CD4-positive, alpha-beta T cell treated with Interferon alpha-2 for 1 hour (primary cell): ENCODE measurements at regions not wholly inside any gene's neighbourhood (a gene's known extent, or its start where the extent isn't known, plus 50 kb on each side); places are given as distances from the start of the nearest gene placed in this dataset.

Experiments used
- DNase-seq, 2 donors: peaks; one replicate each; pipeline ENCODE4 v3.0.0-alpha.2; 2020 to 2022

DNA sequence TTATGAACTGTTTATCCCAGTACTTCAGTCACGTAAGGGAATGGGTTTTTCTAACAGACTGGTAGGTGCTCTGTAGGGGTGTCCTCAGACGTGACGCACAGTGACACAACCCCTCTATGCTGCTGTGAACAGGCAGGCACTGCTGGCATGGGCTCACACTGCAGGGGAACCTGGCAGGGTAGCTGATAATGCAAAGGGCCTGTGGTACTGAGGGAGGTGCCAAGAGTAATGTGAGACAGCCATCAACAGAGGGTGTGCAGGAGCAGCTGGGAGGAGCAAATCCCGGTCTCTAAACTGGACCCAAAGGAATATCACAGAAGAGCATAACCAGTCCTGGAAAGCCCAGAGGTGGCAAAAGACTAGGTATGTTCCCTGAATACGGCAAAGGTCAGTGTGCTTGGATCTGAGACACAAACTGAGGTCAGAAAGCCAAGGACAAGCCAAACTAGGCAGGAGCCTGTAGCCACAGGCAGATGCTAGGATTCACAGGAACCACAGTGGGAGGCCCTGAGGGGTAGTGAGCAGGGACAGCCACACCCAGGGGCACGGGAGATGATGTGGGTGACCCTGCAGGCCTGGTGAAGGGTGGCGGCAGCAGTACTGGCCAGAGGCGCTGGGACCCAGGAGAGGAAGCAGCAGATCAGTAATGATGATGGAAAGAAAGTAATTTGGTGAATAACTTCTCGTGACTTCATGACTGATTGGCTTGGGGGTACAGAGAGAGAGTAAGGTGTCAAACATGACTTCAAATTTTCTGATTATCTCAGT lies 248.1 kb upstream of the CHRNA7 start:
- no peak for DNase-seq

DNA sequence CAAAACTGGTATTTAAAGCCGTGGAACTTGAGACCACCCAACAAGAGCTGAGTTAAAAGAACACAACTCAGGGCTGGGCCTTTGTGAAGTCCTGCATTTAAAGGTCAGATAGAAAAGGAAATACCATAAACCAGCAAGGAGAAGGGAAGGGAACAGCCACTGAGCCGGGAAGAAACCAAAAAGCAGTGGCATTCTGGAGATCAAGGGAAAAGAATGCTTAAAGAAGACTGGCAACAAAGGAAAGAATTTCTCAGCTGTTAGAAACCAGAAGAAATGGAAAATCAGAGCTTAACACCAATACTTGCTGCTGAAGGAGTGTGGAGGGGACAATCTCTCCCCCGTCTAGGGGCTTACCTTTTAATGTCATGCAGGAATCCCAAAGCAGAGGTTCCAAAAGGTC lies 247.4 kb upstream of the CHRNA7 start:
- DNase-seq, result no peak

DNA sequence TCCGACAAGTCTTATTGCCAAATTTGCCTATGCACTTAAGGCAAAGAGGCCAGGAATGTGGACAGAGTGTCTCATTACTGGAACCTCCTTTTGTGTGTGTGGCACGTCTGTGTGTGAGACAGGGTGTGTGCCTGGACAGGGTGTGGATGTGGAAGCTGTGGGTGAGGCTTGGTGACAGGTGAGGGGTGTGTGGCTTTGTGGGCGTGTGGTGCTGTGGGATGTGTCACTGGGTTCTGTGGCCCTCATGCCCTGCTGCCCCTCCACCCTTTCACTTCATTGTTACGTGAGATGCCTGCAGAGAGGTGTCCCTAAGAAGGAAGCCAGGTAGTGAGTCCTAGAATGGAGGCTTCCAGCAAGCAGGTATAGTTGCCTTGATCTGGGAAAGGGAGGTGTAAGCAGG lies 244.0 kb upstream of the CHRNA7 start:
- no peak for DNase-seq

DNA sequence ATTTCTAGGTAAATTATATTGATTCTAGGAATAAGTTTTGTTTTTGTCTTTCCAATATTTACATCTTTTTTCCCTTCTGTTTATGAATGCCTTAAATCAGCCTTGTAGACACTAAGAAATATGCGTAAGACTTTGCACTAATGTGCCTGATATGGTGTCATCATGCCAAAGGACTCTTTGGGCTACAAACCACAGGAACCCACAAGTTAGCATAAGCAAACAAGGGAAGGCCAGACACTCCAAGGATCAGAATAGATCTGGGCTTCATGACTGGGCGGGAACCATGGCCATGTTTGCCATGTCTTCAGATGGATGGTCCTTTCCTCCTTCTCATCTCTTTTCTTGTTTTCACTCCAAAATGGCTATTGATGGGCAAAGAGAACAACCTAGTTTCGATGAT lies 242.2 kb upstream of the CHRNA7 start:
- no peak for DNase-seq

DNA sequence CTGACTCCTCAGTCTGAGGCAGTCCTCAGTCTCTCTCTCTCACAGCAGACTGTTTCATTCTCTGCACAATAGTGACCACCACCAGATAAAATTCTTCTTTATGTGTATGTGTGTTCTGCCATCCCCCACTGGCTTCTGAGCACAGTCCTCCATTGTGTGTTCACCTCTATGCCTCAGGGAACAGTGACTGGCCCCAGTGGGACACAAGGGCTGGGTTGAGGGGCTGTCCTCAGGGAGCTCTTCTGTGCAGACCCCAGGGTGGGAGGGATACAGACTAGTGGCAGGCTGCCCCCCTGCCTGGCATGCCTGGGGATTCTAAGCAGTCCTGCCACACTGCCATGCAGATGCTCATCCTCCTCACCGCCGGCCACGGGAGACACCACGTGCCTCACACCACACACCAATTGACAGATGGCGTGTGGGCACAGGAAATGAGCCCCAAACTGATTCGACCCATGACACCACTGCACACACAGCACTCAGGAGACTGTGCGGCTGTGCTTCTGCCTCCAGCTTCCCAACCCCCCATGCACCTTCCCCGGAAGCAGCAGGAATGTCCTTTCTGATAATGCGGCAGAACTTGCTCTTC lies 237.6 kb upstream of the CHRNA7 start:
- DNase-seq, result no peak

DNA sequence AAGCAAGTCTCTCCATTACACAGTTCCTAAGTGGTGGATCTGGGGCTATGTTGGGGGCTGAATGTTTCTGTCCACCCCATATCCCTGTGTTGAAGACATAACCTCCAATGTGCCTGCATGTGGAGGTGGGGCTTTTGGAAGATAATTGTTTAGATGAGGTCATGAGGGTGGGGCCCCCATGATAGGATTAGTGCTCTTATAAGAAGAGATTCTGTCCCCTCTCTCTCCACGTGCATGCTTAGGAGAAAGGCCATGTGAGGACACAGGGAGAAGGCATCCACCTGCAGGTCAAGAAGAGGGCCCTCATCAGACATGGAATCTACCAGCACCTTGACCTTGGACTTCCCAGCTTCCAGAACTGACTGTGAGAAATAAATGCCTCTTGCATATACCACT lies 231.0 kb upstream of the CHRNA7 start:
- DNase-seq, result no peak

DNA sequence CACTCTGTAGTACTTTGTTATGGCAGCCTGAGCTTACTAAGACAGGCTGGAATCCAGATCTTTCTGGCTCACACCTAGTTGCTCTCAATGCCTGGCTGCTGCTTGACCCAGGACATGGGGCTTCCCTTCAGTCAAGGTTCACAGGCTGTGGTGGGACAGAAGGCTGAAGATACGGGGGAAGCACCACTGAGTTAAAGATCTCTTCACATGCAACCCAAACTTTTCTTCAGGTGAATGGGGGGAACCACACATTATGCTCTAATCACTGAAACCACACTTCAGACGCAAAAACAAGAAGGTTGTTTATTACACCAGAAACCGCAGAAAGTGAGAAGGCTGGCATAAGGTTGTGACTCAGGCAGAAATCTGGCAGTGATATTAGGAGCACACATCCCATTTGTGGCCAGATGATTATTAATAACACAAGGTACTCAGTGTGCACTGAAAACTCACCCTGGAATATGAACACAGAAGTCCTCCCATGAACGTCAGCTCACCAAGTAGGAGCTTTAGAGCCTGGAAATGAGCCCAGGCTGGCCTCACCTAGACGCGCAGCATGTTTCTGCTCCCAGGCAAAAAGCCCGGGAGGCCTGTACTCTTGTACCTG lies 230.5 kb upstream of the CHRNA7 start:
- DNase-seq, result no peak

DNA sequence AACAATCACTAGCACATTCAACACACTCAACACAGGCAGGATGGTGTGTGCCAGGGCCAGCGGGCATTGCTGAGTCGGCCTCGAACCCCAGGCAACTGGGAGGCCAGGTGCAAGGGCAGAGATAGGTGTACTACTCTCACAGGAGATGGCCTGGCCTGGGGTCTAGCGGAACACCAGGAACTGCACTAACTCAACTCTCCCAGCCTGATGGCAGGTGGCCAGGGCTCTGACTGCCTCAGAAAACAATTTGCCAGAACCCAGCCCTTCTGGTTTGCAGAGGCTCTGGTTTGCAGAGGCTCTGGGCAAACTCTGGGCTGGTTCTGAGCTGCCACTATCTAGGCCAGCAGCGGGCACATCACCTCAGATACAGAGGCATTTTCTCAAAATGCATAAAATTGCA lies 229.2 kb upstream of the CHRNA7 start:
- DNase-seq, result no peak

DNA sequence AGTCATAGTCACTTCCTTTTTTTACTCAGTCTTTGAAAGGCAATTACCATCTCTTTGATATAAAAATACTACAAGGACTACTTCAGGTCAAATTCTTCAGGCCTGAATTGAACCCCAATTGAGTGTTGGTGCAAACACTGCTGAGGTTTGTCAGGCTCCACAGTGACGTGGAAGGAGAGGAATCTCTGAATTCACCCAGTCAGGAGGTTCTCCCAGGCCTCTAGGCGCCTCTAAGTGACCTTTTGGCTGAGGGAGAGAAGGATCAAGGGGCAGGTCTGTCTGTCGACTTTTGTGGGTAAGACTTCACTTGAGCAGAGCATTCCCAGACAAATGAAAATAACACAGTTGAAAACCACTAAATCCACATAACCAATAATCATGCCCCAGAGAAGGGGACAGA lies 227.6 kb upstream of the CHRNA7 start:
- DNase-seq, result no peak

DNA sequence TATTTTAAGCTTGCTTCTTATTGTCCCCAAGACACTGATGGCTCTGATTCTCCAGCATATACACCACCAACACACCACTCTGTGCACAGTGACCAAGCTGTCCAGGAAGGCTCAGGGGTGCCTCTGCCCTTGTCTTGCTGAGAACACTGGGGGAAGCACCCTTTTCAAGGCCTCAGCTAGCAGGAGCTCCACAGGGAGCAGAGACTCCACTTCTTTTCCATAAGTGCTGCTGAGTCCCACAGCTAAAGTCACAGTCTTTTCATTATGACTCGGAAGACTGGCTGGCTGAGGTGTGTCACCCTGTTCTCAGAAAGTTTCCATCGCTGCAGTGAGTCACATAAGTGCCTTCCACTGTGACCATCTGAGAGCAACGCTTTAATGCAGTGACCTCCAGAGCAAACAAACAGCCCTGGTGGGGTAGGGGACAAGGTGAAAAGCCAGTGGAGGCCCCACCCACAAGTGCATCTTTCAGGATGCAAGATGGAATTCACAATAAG lies 226.9 kb upstream of the CHRNA7 start:
- no peak for DNase-seq

DNA sequence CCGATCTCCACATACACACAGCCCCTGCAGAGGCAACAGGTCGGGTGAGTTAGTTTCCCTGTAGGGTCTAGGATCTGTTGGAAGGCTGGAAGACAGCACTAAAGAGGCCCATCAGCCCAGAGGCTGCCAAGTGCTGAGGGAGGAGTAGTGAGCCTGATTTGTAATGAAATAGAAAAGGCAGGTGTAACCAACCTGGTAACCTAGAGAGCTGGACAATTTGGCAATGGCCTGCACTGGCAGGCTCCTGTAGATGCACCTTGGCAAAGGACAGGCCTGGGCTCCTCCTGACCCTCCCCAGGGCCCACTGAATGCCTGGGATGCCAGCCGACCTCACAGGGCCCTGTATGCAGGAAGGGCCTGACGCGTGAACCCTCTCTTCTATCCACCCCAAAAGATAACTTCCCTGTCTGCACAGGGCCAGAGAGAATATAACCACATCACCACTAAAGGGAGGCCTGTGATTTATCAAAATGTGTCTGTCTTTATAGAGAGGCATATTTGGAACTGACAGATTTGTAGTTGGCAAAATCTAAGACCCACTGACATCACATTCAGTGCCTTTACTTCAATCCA lies 225.1 kb upstream of the CHRNA7 start:
- no peak for DNase-seq

DNA sequence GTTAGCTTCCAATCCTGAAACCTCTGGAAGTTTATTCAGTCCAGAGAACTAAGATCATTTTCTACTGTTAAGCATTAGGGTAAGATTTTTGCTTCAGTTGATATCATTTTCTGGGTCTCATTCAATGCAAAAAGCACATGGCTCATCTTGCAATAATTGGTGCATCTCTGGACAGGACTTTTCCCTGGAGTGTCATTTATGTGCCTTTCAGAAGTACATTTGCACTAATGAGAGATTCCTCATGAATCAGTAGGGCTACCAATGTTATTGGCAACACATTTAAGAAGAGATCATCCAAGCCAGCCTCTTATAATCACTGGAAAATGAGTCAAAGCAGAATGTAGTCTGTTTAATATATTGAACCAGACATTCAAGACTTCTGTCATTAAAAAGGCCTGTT lies 224.2 kb upstream of the CHRNA7 start:
- no peak for DNase-seq

DNA sequence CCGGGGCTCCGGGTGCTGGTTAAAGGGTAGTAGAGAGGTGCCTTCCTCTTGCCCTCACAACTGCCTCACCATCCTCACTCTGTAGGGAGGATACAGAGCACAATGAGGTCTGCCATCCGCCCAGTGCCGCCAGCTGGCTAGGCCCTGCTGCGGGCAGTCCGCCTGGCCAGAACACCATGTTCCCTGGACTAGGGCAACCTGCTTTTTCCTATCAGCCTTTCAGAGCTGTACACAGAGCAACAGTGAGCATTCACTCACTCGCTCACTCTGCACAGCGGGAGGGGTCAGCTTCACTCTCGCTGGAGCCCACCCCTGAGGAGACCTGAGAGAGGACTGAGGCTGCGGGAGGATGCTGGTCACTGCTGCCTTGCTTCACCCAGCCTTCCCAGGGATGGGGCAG lies 218.7 kb upstream of the CHRNA7 start:
- DNase-seq, result no peak

DNA sequence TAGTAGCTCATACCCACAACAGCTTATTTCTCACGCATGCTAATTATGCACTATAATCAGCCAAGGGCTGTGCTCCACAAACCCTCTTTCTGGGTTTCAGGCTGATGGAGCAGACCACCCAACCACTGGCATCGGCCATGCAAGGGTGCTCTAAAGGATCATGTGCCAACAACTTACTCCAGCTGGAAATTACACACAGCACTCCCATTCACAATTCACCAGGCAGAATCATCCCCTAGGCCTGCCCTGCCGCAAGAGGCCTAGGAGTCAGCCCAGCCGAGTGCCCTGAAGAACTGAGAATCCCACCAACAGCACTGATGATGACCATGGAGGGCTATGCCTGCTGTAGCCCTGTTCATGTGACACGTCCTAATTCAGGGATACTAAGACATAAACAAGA lies 216.2 kb upstream of the CHRNA7 start:
- no peak for DNase-seq

DNA sequence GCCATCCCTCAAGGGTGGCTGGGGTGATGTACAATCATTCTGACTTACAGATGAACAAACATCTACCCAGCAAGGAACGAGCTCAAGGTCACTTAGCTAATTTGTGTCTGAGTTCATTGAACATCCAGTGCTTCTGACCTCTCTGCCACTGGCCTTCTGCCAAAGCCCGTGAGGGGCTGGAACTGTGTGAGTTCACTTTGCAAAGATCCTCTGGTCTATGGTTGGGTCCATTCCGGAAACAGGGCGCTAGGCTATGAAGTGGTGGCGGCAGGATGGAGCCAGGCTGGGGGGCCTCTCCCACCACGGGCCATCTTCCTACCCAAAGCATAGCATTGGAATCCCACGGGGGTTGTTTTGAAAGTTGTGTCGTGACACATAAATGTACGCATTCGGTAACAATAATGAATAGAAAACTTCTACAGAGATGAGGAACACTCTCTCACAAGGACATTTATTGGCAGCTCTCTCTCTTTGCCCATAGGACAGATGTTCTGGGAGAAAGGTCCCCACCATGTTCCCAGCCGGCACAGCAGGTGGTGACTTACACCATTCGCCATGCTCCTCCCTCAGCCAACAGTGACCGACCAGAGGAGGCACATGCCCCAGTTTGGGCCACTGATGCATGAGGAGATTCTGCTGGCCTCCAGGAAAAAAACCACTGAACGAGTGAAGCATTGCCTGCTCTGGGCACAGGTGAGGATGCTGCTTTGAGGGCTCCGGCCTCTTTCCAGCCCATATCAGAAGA lies 214.7 kb upstream of the CHRNA7 start:
- no peak for DNase-seq

DNA sequence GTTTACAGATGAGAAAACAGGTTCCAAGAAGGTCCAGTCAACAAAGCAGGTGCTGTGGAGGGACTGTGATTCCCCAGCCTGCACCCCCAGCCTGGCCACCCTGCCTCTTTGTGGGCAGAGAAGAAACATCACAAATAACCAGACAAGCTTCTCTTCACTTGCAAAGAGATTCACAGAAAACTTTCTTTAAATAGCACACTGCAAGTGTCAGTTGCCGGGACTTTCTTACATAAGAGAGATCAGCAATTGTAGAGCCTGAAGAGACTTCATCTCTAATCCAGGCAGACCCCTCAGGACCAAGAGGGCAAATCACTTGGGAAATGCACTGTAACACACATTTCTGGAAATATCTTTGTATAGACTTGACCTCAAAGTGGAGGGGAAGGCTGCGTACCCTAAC lies 207.9 kb upstream of the CHRNA7 start:
- DNase-seq, result no peak

DNA sequence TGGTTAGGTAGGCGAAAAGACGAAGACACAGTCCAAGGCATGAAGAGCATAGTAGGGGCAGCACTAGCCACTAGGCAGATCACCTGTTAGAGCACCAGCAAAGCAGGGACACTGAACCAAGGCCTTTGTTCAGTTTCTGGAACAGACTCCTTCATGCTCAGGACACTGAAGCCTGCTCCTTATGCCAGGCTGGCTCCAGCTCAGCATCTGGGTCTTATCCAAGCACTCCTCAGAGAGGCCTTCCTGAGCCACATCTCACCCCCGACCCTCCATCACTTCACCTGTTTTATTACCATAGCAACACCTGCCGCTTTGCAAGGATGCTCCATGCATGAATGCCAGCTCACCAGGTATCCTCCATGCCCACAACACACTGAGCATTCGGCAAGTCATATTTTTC lies 206.3 kb upstream of the CHRNA7 start:
- no peak for DNase-seq

DNA sequence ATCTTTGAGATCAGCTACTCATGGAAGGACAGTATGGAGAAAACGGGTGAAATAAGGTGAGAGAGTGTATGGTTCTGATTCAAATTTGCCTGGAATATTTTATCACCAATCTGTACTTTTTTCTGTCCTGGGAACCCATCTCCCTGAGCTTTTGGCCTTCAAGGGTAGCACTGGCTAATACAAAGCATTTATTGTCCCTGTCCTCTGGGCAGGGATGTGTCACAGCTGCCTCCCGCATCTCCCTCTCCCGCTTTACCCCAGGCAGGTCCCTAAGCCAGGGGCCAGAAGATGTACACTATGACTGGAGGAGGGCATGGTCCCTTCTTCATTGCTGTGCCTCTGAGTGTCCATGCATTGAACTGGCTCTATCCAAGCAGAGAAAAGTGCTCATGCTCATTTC lies 201.7 kb upstream of the CHRNA7 start:
- DNase-seq, result no peak

DNA sequence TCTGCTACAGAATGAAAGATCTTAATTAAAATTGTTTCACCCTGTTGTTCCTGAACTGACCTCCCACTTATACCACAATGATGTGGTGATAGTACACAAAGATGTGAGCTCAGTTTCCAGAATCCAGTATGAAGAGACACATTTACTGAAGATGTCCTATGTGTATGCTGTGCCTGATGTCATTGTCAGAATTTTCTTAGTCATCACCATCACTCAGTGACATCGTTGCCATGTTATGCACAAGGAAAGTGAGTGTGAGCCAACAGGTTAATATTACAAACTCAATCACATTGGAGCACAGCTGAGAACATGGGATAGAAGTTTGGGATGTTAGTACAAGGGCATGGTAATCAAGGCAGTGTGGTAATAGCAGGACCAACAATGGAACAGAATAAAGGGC lies 199.7 kb upstream of the CHRNA7 start:
- DNase-seq, result no peak

DNA sequence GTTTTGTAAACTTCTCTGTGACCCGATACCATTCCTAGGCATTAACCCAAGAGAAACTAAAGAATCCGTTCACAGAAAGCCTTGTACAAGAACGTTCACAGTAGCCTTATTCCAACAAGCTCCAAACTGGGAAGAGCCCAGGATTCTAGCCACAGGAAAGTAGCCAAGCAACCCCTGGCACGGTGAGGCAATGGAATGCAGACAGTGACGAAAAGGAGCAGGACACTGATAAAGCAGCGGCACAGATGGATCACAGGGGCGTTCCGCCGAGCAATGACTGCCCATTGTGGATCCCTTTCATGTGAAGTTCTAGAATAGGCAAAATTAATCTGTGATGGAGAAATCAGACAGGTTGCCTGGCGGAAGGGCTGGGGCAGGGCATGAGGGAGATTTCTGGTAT lies 198.7 kb upstream of the CHRNA7 start:
- DNase-seq, result no peak

DNA sequence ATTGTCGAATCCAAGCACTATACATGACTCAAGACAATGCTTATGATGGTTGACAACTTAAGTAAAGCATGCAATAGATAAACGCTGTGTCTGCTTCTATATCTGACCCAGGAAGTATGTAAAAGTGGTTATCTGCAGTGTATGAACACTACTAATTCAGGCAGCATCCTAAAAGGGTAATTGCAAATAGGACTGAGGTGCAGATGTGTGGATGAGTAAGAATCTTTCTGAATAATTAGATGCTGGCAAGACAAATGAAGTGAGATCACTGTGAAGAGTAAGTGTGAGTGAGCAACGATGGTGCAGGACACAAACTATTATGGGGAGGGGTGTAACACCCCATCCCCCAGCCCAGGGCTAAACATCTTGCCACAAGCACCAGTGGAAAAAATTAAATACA lies 195.7 kb upstream of the CHRNA7 start:
- no peak for DNase-seq

DNA sequence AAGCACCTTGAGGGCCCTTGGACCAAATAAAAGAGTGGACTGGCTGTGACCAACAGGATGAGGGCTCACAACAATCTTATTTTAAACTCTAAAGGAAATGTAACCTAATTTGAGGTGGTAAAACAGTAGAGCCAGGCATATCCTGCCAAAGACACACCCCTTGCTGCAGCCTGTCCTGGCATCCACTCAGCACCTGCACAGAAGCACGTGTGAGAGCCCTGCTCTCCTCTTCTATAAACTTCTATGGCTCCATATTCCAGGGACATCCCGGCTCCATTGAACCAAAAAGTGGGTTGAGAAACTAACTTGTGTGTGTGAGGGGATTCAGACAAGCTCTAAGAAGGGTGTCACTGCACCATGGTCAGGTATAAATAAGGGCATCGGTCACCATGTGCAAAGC lies 190.9 kb upstream of the CHRNA7 start:
- no peak for DNase-seq

DNA sequence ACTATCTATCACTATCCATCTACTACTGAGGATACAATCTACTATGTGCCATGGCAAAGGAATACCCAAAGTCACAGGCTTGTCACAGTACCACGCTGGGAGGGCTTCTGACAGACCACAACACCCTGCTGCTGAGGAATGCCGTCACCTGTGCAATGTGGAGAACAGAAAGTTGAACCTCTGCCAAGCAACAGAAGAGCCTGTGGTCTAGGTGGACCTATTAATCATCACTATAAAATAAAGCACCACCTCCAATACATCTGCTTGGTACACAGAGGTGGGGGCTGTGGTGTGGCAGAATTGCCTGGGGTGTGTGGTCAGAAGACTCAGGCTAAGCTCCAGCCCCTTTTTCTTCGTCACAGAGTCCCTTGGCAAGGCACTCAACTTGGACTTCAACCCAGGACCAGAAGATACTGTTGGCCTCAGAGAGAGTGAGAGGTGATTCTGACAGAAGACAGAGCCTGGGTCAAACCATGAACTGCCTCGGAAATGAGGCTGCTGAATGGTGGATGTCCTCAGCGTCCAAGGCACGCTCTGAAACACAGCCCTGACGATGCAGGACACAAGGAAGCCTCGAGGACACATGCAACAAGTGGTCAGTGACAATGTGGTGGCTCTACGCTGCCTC lies 189.4 kb upstream of the CHRNA7 start:
- DNase-seq, result no peak
